Liver (tissue), 8 donors: ENCODE measurements at regions not wholly inside any gene's neighbourhood (a gene's known extent, or its start where the extent isn't known, plus 50 kb on each side); places are given as distances from the start of the nearest gene placed in this dataset.

Experiments
- DNase-seq: peaks from one replicate; pipeline ENCODE4 v3.0.0-alpha.2; 2017; ENCODE audit warnings: low spot score
- H3K27ac ChIP-seq, 2 donors: one replicate each; pipeline ENCODE4 v1.7.0; 2013; ENCODE audit warnings: inconsistent platforms in 2 of 2, low read length in 2 of 2, control low read depth in 1 of 2, low read depth in 1 of 2, mild to moderate bottlenecking in 1 of 2
- H3K27me3 ChIP-seq, 4 donors: one replicate each; pipeline versions ENCODE4 v1.6.1 to v1.7.0; 2013; ENCODE audit warnings: low read length in 3 of 4, inconsistent platforms in 1 of 4, mild to moderate bottlenecking in 1 of 4, moderate library complexity in 1 of 4; ENCODE audit not compliant: control insufficient read depth in 4 of 4, insufficient read depth in 4 of 4
- H3K36me3 ChIP-seq, 4 donors: one replicate each; pipeline versions ENCODE4 v1.6.1 to v1.7.0; 2013; ENCODE audit warnings: low read length in 3 of 4, mild to moderate bottlenecking in 3 of 4, low read depth in 1 of 4, moderate library complexity in 1 of 4; ENCODE audit not compliant: control insufficient read depth in 4 of 4, insufficient read depth in 3 of 4
- H3K4me1 ChIP-seq, 4 donors: one replicate each; pipeline versions ENCODE4 v1.6.1 to v1.7.0; 2013; ENCODE audit warnings: low read length in 3 of 4, mild to moderate bottlenecking in 3 of 4, moderate library complexity in 1 of 4; ENCODE audit not compliant: control insufficient read depth in 4 of 4, insufficient read depth in 4 of 4
- H3K4me3 ChIP-seq, 3 donors: one replicate each; pipeline versions ENCODE4 v1.6.1 to v1.7.0; 2013; ENCODE audit warnings: low read length in 3 of 3, control low read depth in 1 of 3, low read depth in 1 of 3, mild to moderate bottlenecking in 1 of 3
- H3K9ac ChIP-seq, 2 donors: one replicate each; pipeline ENCODE4 v1.7.0; 2013; ENCODE audit warnings: low read length in 2 of 2, mild to moderate bottlenecking in 2 of 2, moderate library complexity in 2 of 2, control low read depth in 1 of 2, low read depth in 1 of 2
- H3K9me3 ChIP-seq, 4 donors: one replicate each; pipeline versions ENCODE4 v1.6.1 to v1.7.0; 2013; ENCODE audit warnings: low read length in 3 of 4; ENCODE audit not compliant: control insufficient read depth in 4 of 4
- CTCF ChIP-seq: fragments of 150-350 bp; IDR thresholded peaks from 2 replicates; pipeline ENCODE4 v1.5.1; 2017; ENCODE audit warnings: improper control_type of control experiment, low read depth, low read length; ENCODE audit not compliant: missing input control
- EGR1 ChIP-seq, 2 donors: IDR thresholded peaks; 2 replicates each; pipeline ENCODE4 v1.6.1; 2016 to 2018; ENCODE audit warnings: antibody characterized with exemption in 2 of 2, low read depth in 2 of 2
- FOXA1 ChIP-seq: IDR thresholded peaks from 2 replicates; pipeline ENCODE4 v1.6.1; 2016; ENCODE audit warnings: antibody characterized with exemption
- FOXA2 ChIP-seq: IDR thresholded peaks from 2 replicates; pipeline ENCODE4 v1.6.1; 2016; ENCODE audit warnings: antibody characterized with exemption
- GABPA ChIP-seq, 2 donors: IDR thresholded peaks in 1 of 2; conservative IDR thresholded peaks in 1 of 2; 2 replicates each; pipeline ENCODE4 v1.6.1; 2016; ENCODE audit warnings: antibody characterized with exemption in 2 of 2, mild to moderate bottlenecking in 1 of 2, moderate library complexity in 1 of 2
- HNF4A ChIP-seq, 2 donors: conservative IDR thresholded peaks; 2 replicates each; pipeline ENCODE4 v1.6.1; 2016; ENCODE audit warnings: antibody characterized with exemption in 2 of 2, mild to moderate bottlenecking in 2 of 2
- HNF4G ChIP-seq: IDR thresholded peaks from 2 replicates; pipeline ENCODE4 v1.6.1; 2016; ENCODE audit warnings: antibody characterized with exemption
- JUND ChIP-seq, 2 donors: IDR thresholded peaks; 2 replicates each; pipeline ENCODE4 v1.6.1; 2016; ENCODE audit warnings: antibody characterized with exemption in 2 of 2
- MAX ChIP-seq: IDR thresholded peaks from 2 replicates; pipeline ENCODE4 v1.6.1; 2016; ENCODE audit warnings: antibody characterized with exemption
- NR2F2 ChIP-seq: IDR thresholded peaks from 2 replicates; pipeline ENCODE4 v1.6.1; 2016; ENCODE audit warnings: antibody characterized with exemption
- RAD21 ChIP-seq, 2 donors: IDR thresholded peaks; 2 replicates each; pipeline ENCODE4 v1.6.1; 2016; ENCODE audit warnings: antibody characterized with exemption in 2 of 2, mild to moderate bottlenecking in 2 of 2
- REST ChIP-seq: IDR thresholded peaks from 2 replicates; pipeline ENCODE4 v1.6.1; 2016; ENCODE audit warnings: antibody characterized with exemption, mild to moderate bottlenecking
- RXRA ChIP-seq, 2 donors: IDR thresholded peaks; 2 replicates each; pipeline ENCODE4 v1.6.1; 2017 to 2018; ENCODE audit warnings: antibody characterized with exemption in 2 of 2, mild to moderate bottlenecking in 1 of 2
- SP1 ChIP-seq: IDR thresholded peaks from 2 replicates; pipeline ENCODE4 v1.6.1; 2018; ENCODE audit warnings: antibody characterized with exemption, mild to moderate bottlenecking
- TAF1 ChIP-seq: conservative IDR thresholded peaks from 2 replicates; pipeline ENCODE4 v1.6.1; 2016; ENCODE audit warnings: antibody characterized with exemption, mild to moderate bottlenecking
- YY1 ChIP-seq: IDR thresholded peaks from 2 replicates; pipeline ENCODE4 v1.6.1; 2016; ENCODE audit warnings: antibody characterized with exemption, mild to moderate bottlenecking
- WGBS: extraction: QIAGEN DNeasy Blood & Tissue Kit; methylation state at CpG from one replicate; pipeline ENCODE4 v1.1.7; 2013; 5-methylcytosine and 5-hydroxymethylcytosine counted together
- TF ChIP-seq, protein P1 (sequence below): IDR thresholded peaks from 2 replicates; pipeline ENCODE4 v1.6.1; 2016; ENCODE audit warnings: antibody characterized with exemption
- TF ChIP-seq, protein P2 (sequence below): IDR thresholded peaks from 2 replicates; pipeline ENCODE4 v1.6.1; 2016; ENCODE audit warnings: antibody characterized with exemption
- donor health status: healthy.
- donor health status: healthy.
- donor health status: healthy.
- donor health status: healthy.
- donor health status: healthy.

GRCh38 chr16:54589326-54589725, 302.7 kb upstream of the IRX3 start:
- Histone ChIP-seq H3K27me3 (peaks cover 0 to 6% (median under 1%) of the 10 kb centered on the region in 4 donors), H3K4me1 (no peaks in the 10 kb centered on the region), H3K9me3 (no peaks in the 10 kb centered on the region), H3K9ac (no peak overlapping the region), H3K4me3 (no peak overlapping the region), H3K36me3 (no peaks in the 10 kb centered on the region), H3K27ac (no peak overlapping the region)
- 76% methylated on average over 5 of the region's 5 CpGs for WGBS
- DNase-seq: no peak
- TF ChIP-seq RAD21 (IDR thresholded peaks at IDR 0.05): no peak
- TF ChIP-seq, protein P1, sequence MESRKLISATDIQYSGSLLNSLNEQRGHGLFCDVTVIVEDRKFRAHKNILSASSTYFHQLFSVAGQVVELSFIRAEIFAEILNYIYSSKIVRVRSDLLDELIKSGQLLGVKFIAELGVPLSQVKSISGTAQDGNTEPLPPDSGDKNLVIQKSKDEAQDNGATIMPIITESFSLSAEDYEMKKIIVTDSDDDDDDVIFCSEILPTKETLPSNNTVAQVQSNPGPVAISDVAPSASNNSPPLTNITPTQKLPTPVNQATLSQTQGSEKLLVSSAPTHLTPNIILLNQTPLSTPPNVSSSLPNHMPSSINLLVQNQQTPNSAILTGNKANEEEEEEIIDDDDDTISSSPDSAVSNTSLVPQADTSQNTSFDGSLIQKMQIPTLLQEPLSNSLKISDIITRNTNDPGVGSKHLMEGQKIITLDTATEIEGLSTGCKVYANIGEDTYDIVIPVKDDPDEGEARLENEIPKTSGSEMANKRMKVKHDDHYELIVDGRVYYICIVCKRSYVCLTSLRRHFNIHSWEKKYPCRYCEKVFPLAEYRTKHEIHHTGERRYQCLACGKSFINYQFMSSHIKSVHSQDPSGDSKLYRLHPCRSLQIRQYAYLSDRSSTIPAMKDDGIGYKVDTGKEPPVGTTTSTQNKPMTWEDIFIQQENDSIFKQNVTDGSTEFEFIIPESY: no peak
- TF ChIP-seq YY1: no peak
- TF ChIP-seq, protein P2, sequence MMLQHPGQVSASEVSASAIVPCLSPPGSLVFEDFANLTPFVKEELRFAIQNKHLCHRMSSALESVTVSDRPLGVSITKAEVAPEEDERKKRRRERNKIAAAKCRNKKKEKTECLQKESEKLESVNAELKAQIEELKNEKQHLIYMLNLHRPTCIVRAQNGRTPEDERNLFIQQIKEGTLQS: no peak
- no peak for TF ChIP-seq TAF1
- no peak for TF ChIP-seq GABPA (IDR thresholded peaks at IDR 0.05 in 1 of 2, conservative IDR thresholded peaks at IDR 0.05 in 1 of 2)
- TF ChIP-seq NR2F2: no peak
- no peak for TF ChIP-seq RXRA (IDR thresholded peaks at IDR 0.05)
- TF ChIP-seq EGR1 (IDR thresholded peaks at IDR 0.05; ENCODE audit: low read depth in 2 of 2): no peak
- no peak for TF ChIP-seq MAX
- TF ChIP-seq CTCF: no peak
- TF ChIP-seq REST: no peak
- TF ChIP-seq FOXA1: no peak
- TF ChIP-seq JUND (IDR thresholded peaks at IDR 0.05): no peak
- no peak for TF ChIP-seq HNF4A (conservative IDR thresholded peaks at IDR 0.05)
- TF ChIP-seq SP1: no peak
- TF ChIP-seq HNF4G: no peak
- TF ChIP-seq FOXA2: no peak
